ENCODE measurements at regions not wholly inside any gene's neighbourhood (a gene's known extent, or its start where the extent isn't known, plus 50 kb on each side); places are given as distances from the start of the nearest gene placed in this dataset.

- no peak overlapping the region for H3K27ac Mint-ChIP-seq
- Histone ChIP-seq H3K9me3 (ENCODE audit: control insufficient read depth, insufficient read depth, low read length) (peaks cover 4% of the 10 kb centered on the region), H3K27me3 (ENCODE audit: control insufficient read depth, insufficient read depth, low read length) (no peaks in the 10 kb centered on the region), H3K36me3 (ENCODE audit: control insufficient read depth, insufficient read depth, low read length) (no peaks in the 10 kb centered on the region), H3K4me1 (ENCODE audit: control insufficient read depth, insufficient read depth, low read length) (no peaks in the 10 kb centered on the region), H3K4me3 (ENCODE audit: low read length) (no peak overlapping the region), H3K27ac (ENCODE audit: low read length) (no peak overlapping the region)
- WGBS (ENCODE audit: insufficient coverage) = 83% methylated on average over 6 of the region's 6 CpGs
- intact Hi-C loops (cut with micrococcal nuclease) = no loop called here
- no peaks in the 10 kb centered on the region for H3K27me3 Mint-ChIP-seq (ENCODE audit: low read depth in 2 of 2)
- DNase-seq (no peak), ATAC-seq (no peak)
- no peaks in the 10 kb centered on the region for H3K9me3 Mint-ChIP-seq
- peaks cover 11 to 12% of the 10 kb centered on the region in 2 donors for H3K4me1 Mint-ChIP-seq
- no peak for TF ChIP-seq CTCF (IDR thresholded peaks at IDR 0.05)
- H3K4me3 Mint-ChIP-seq = no peak overlapping the region
- H3K36me3 Mint-ChIP-seq = no peaks in the 10 kb centered on the region
Measured at GRCh38 chr2:104733226-104733943, 120.5 kb upstream of the POU3F3 start.

GRCh38 chr2:104734937-104735586 is 118.9 kb upstream of the POU3F3 start:
- intact Hi-C loops (cut with micrococcal nuclease) = no loop called here
- TF ChIP-seq CTCF (IDR thresholded peaks at IDR 0.05) = no peak
- peak in 1 of 3 donors; percentile 66 for ATAC-seq
- H3K27ac Mint-ChIP-seq = no peak overlapping the region
- H3K4me3 Mint-ChIP-seq = no peak overlapping the region
- H3K4me3 ChIP-seq (ENCODE audit: low read length) = no peak overlapping the region
- H3K9me3 ChIP-seq (ENCODE audit: control insufficient read depth, insufficient read depth, low read length) = peaks cover 4% of the 10 kb centered on the region
- no peak overlapping the region for H3K27ac ChIP-seq (ENCODE audit: low read length)
- no peaks in the 10 kb centered on the region for H3K36me3 Mint-ChIP-seq
- no peaks in the 10 kb centered on the region for H3K36me3 ChIP-seq (ENCODE audit: control insufficient read depth, insufficient read depth, low read length)
- H3K4me1 Mint-ChIP-seq = peaks cover 11 to 12% of the 10 kb centered on the region in 2 donors
- H3K27me3 Mint-ChIP-seq (ENCODE audit: low read depth in 2 of 2) = no peaks in the 10 kb centered on the region
- peaks cover 0 to 2% of the 10 kb centered on the region in 2 donors for H3K9me3 Mint-ChIP-seq
- H3K27me3 ChIP-seq (ENCODE audit: control insufficient read depth, insufficient read depth, low read length) = no peaks in the 10 kb centered on the region
- no peaks in the 10 kb centered on the region for H3K4me1 ChIP-seq (ENCODE audit: control insufficient read depth, insufficient read depth, low read length)
- DNase-seq = no peak
- 65% methylated on average over 6 of the region's 6 CpGs for WGBS (ENCODE audit: insufficient coverage)

- no peak for TF ChIP-seq CTCF (IDR thresholded peaks at IDR 0.05)
- WGBS (ENCODE audit: insufficient coverage) = 90% methylated on average over 7 of the region's 7 CpGs
- H3K9me3 Mint-ChIP-seq = peaks cover 0 to 2% of the 10 kb centered on the region in 2 donors
- no peak overlapping the region for H3K4me3 ChIP-seq (ENCODE audit: low read length)
- H3K27me3 Mint-ChIP-seq (ENCODE audit: low read depth in 2 of 2) = peaks cover 0 to 3% of the 10 kb centered on the region in 2 donors
- no peak overlapping the region for H3K4me3 Mint-ChIP-seq
- H3K4me1 Mint-ChIP-seq = peaks cover 11 to 12% of the 10 kb centered on the region in 2 donors
- H3K27ac ChIP-seq (ENCODE audit: low read length) = no peak overlapping the region
- no peaks in the 10 kb centered on the region for H3K4me1 ChIP-seq (ENCODE audit: control insufficient read depth, insufficient read depth, low read length)
- no peaks in the 10 kb centered on the region for H3K9me3 ChIP-seq (ENCODE audit: control insufficient read depth, insufficient read depth, low read length)
- H3K27ac Mint-ChIP-seq = no peak overlapping the region
- H3K27me3 ChIP-seq (ENCODE audit: control insufficient read depth, insufficient read depth, low read length) = no peaks in the 10 kb centered on the region
- H3K36me3 Mint-ChIP-seq = no peaks in the 10 kb centered on the region
- no peaks in the 10 kb centered on the region for H3K36me3 ChIP-seq (ENCODE audit: control insufficient read depth, insufficient read depth, low read length)
- no peak for ATAC-seq
- intact Hi-C loops (cut with micrococcal nuclease) = no loop called here
- no peak for DNase-seq
Measured at GRCh38 chr2:104736026-104736425, 117.9 kb upstream of the POU3F3 start.

Measured in natural killer cell (primary cell).